ENCODE measurements at regions not wholly inside any gene's neighbourhood (a gene's known extent, or its start where the extent isn't known, plus 50 kb on each side); places are given as distances from the start of the nearest gene placed in this dataset.
"Not testable (repeated sequence)": the region's sequence is repeated elsewhere in the genome, so short reads cannot be mapped to it uniquely, and the experiment has no call there.

GRCh38 chr9:86486891-86487837, 133.0 kb upstream of the TUT7 start:
- no peaks in the 10 kb centered on the region for H3K4me1 ChIP-seq (ENCODE audit: control insufficient read depth, insufficient read depth, low read length)
- H3K9ac ChIP-seq (ENCODE audit: low read length), result no peak overlapping the region
- H3K27ac ChIP-seq (ENCODE audit: low read depth, low read length), result no peak overlapping the region
- no peak overlapping the region for H3K4me3 ChIP-seq (ENCODE audit: low read depth, low read length)
- H3K9me3 ChIP-seq (ENCODE audit: control insufficient read depth, insufficient read depth, low read depth, low read length), result no peaks in the 10 kb centered on the region
- no peaks in the 10 kb centered on the region for H3K36me3 ChIP-seq (ENCODE audit: control insufficient read depth, insufficient read depth, low read length)
- H3K27me3 ChIP-seq (ENCODE audit: control insufficient read depth, insufficient read depth, low read length), result no peaks in the 10 kb centered on the region

GRCh38 chr9:86485359-86485758, 131.1 kb upstream of the TUT7 start:
- H3K9ac ChIP-seq (ENCODE audit: low read length), result no peak overlapping the region
- H3K4me1 ChIP-seq (ENCODE audit: control insufficient read depth, insufficient read depth, low read length), result no peaks in the 10 kb centered on the region
- H3K4me3 ChIP-seq (ENCODE audit: low read depth, low read length), result no peak overlapping the region
- peaks cover 10% of the 10 kb centered on the region for H3K9me3 ChIP-seq (ENCODE audit: control insufficient read depth, insufficient read depth, low read depth, low read length)
- H3K36me3 ChIP-seq (ENCODE audit: control insufficient read depth, insufficient read depth, low read length), result no peaks in the 10 kb centered on the region
- H3K27ac ChIP-seq (ENCODE audit: low read depth, low read length), result no peak overlapping the region
- no peaks in the 10 kb centered on the region for H3K27me3 ChIP-seq (ENCODE audit: control insufficient read depth, insufficient read depth, low read length)

- no peak overlapping the region for H3K9ac ChIP-seq (ENCODE audit: low read length)
- H3K4me3 ChIP-seq (ENCODE audit: low read depth, low read length), result no peak overlapping the region
- peaks cover 15% of the 10 kb centered on the region for H3K9me3 ChIP-seq (ENCODE audit: control insufficient read depth, insufficient read depth, low read depth, low read length)
- H3K4me1 ChIP-seq (ENCODE audit: control insufficient read depth, insufficient read depth, low read length), result no peaks in the 10 kb centered on the region
- H3K36me3 ChIP-seq (ENCODE audit: control insufficient read depth, insufficient read depth, low read length), result no peaks in the 10 kb centered on the region
- no peaks in the 10 kb centered on the region for H3K27me3 ChIP-seq (ENCODE audit: control insufficient read depth, insufficient read depth, low read length)
- no peak overlapping the region for H3K27ac ChIP-seq (ENCODE audit: low read depth, low read length)
These were observed 129.3 kb upstream of the TUT7 start for GRCh38 chr9:86483496-86483895.

GRCh38 chr9:86481466-86481865, 127.3 kb upstream of the TUT7 start:
- H3K27me3 ChIP-seq (ENCODE audit: control insufficient read depth, insufficient read depth, low read length), result no peaks in the 10 kb centered on the region
- H3K36me3 ChIP-seq (ENCODE audit: control insufficient read depth, insufficient read depth, low read length), result no peaks in the 10 kb centered on the region
- peaks cover 15% of the 10 kb centered on the region for H3K9me3 ChIP-seq (ENCODE audit: control insufficient read depth, insufficient read depth, low read depth, low read length)
- no peak overlapping the region for H3K27ac ChIP-seq (ENCODE audit: low read depth, low read length)
- no peak overlapping the region for H3K4me3 ChIP-seq (ENCODE audit: low read depth, low read length)
- H3K9ac ChIP-seq (ENCODE audit: low read length), result no peak overlapping the region
- no peaks in the 10 kb centered on the region for H3K4me1 ChIP-seq (ENCODE audit: control insufficient read depth, insufficient read depth, low read length)

- not testable (repeated sequence) for H3K27ac ChIP-seq (ENCODE audit: low read depth, low read length); H3K9ac ChIP-seq (ENCODE audit: low read length); H3K9me3 ChIP-seq (ENCODE audit: control insufficient read depth, insufficient read depth, low read depth, low read length); H3K27me3 ChIP-seq (ENCODE audit: control insufficient read depth, insufficient read depth, low read length); H3K36me3 ChIP-seq (ENCODE audit: control insufficient read depth, insufficient read depth, low read length); H3K4me1 ChIP-seq (ENCODE audit: control insufficient read depth, insufficient read depth, low read length); H3K4me3 ChIP-seq (ENCODE audit: low read depth, low read length)
These were observed 121.0 kb upstream of the TUT7 start for GRCh38 chr9:86475255-86475654.

GRCh38 chr9:86471171-86471815, 117.1 kb upstream of the TUT7 start:
- Histone ChIP-seq H3K27ac (ENCODE audit: low read depth, low read length) (no peak overlapping the region), H3K9ac (ENCODE audit: low read length) (no peak overlapping the region), H3K27me3 (ENCODE audit: control insufficient read depth, insufficient read depth, low read length) (no peaks in the 10 kb centered on the region), H3K9me3 (ENCODE audit: control insufficient read depth, insufficient read depth, low read depth, low read length) (no peaks in the 10 kb centered on the region), H3K4me1 (ENCODE audit: control insufficient read depth, insufficient read depth, low read length) (no peaks in the 10 kb centered on the region), H3K36me3 (ENCODE audit: control insufficient read depth, insufficient read depth, low read length) (no peaks in the 10 kb centered on the region), H3K4me3 (ENCODE audit: low read depth, low read length) (no peak overlapping the region)

GRCh38 chr9:86470326-86470725, 116.1 kb upstream of the TUT7 start:
- Histone ChIP-seq H3K36me3 (ENCODE audit: control insufficient read depth, insufficient read depth, low read length) (no peaks in the 10 kb centered on the region), H3K4me3 (ENCODE audit: low read depth, low read length) (no peak overlapping the region), H3K4me1 (ENCODE audit: control insufficient read depth, insufficient read depth, low read length) (no peaks in the 10 kb centered on the region), H3K9me3 (ENCODE audit: control insufficient read depth, insufficient read depth, low read depth, low read length) (no peaks in the 10 kb centered on the region), H3K27me3 (ENCODE audit: control insufficient read depth, insufficient read depth, low read length) (no peaks in the 10 kb centered on the region), H3K9ac (ENCODE audit: low read length) (no peak overlapping the region), H3K27ac (ENCODE audit: low read depth, low read length) (no peak overlapping the region)

GRCh38 chr9:86469476-86470250, 115.5 kb upstream of the TUT7 start:
- H3K27me3 ChIP-seq (ENCODE audit: control insufficient read depth, insufficient read depth, low read length), result no peaks in the 10 kb centered on the region
- H3K36me3 ChIP-seq (ENCODE audit: control insufficient read depth, insufficient read depth, low read length), result no peaks in the 10 kb centered on the region
- no peaks in the 10 kb centered on the region for H3K9me3 ChIP-seq (ENCODE audit: control insufficient read depth, insufficient read depth, low read depth, low read length)
- no peak overlapping the region for H3K27ac ChIP-seq (ENCODE audit: low read depth, low read length)
- H3K9ac ChIP-seq (ENCODE audit: low read length), result no peak overlapping the region
- H3K4me3 ChIP-seq (ENCODE audit: low read depth, low read length), result no peak overlapping the region
- H3K4me1 ChIP-seq (ENCODE audit: control insufficient read depth, insufficient read depth, low read length), result no peaks in the 10 kb centered on the region

- no peak overlapping the region for H3K4me3 ChIP-seq (ENCODE audit: low read depth, low read length)
- H3K36me3 ChIP-seq (ENCODE audit: control insufficient read depth, insufficient read depth, low read length), result no peaks in the 10 kb centered on the region
- H3K9ac ChIP-seq (ENCODE audit: low read length), result no peak overlapping the region
- H3K27me3 ChIP-seq (ENCODE audit: control insufficient read depth, insufficient read depth, low read length), result no peaks in the 10 kb centered on the region
- H3K27ac ChIP-seq (ENCODE audit: low read depth, low read length), result no peak overlapping the region
- no peaks in the 10 kb centered on the region for H3K9me3 ChIP-seq (ENCODE audit: control insufficient read depth, insufficient read depth, low read depth, low read length)
- H3K4me1 ChIP-seq (ENCODE audit: control insufficient read depth, insufficient read depth, low read length), result no peaks in the 10 kb centered on the region
These were observed 110.0 kb upstream of the TUT7 start for GRCh38 chr9:86464242-86464641.

- H3K27ac ChIP-seq (ENCODE audit: low read depth, low read length), result no peak overlapping the region
- no peak overlapping the region for H3K4me3 ChIP-seq (ENCODE audit: low read depth, low read length)
- H3K9me3 ChIP-seq (ENCODE audit: control insufficient read depth, insufficient read depth, low read depth, low read length), result no peaks in the 10 kb centered on the region
- H3K4me1 ChIP-seq (ENCODE audit: control insufficient read depth, insufficient read depth, low read length), result peaks cover 4% of the 10 kb centered on the region; the same call in 1 of the 2 replicates
- no peak overlapping the region for H3K9ac ChIP-seq (ENCODE audit: low read length)
- H3K27me3 ChIP-seq (ENCODE audit: control insufficient read depth, insufficient read depth, low read length), result no peaks in the 10 kb centered on the region
- no peaks in the 10 kb centered on the region for H3K36me3 ChIP-seq (ENCODE audit: control insufficient read depth, insufficient read depth, low read length)
These were observed 106.2 kb upstream of the TUT7 start for GRCh38 chr9:86460216-86461002.
